Panc1 (cell line): ENCODE measurements at regions not wholly inside any gene's neighbourhood (a gene's known extent, or its start where the extent isn't known, plus 50 kb on each side); places are given as distances from the start of the nearest gene placed in this dataset.

ENCODE experiments used
- POLR2AphosphoS5 ChIP-seq: IDR thresholded peaks from 2 replicates; pipeline ENCODE4 v1.6.1; 2012; ENCODE audit warnings: mild to moderate bottlenecking, low read depth, low read length, moderate library complexity
- TF ChIP-seq, protein P1 (sequence below): fragments of 450-650 bp; IDR thresholded peaks from 2 replicates; pipeline ENCODE4 v1.5.1; 2017; ENCODE audit warnings: mild to moderate bottlenecking

DNA sequence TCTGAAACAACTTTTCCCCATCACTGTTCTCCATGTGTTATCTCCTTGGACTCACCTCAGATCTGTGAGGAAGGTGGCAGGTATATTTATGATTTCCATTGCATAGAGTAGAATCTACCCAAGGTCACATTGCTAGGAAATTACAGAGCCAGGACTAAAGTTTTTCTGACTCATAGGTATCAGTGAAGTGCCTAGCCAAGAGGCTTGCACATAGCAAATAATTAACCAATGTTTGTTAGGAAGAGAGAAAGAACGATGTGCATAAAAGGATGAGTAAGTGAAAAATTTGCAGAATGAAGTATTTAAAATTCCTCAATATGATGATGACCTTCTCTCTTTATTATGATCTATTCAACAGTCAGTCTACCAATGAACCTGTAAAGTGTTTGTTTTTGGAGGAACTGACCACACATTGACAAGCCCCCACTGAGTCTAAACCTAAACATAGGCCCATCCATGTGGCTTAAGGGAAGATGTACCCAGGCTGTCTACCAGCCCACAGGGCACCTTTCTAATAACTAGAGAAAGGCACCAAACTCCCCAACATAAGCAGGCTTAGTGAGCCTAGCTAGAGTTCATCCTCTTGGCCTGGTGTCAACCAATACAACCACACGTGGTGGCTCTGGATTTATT, 252.9 kb upstream of the ZMIZ1 start:
- TF ChIP-seq POLR2AphosphoS5 = no peak
- TF ChIP-seq, protein P1, sequence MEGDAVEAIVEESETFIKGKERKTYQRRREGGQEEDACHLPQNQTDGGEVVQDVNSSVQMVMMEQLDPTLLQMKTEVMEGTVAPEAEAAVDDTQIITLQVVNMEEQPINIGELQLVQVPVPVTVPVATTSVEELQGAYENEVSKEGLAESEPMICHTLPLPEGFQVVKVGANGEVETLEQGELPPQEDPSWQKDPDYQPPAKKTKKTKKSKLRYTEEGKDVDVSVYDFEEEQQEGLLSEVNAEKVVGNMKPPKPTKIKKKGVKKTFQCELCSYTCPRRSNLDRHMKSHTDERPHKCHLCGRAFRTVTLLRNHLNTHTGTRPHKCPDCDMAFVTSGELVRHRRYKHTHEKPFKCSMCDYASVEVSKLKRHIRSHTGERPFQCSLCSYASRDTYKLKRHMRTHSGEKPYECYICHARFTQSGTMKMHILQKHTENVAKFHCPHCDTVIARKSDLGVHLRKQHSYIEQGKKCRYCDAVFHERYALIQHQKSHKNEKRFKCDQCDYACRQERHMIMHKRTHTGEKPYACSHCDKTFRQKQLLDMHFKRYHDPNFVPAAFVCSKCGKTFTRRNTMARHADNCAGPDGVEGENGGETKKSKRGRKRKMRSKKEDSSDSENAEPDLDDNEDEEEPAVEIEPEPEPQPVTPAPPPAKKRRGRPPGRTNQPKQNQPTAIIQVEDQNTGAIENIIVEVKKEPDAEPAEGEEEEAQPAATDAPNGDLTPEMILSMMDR = no peak
